ENCODE measurements at regions not wholly inside any gene's neighbourhood (a gene's known extent, or its start where the extent isn't known, plus 50 kb on each side); places are given as distances from the start of the nearest gene placed in this dataset.

- peaks cover 0 to 7% (median 0%) of the 10 kb centered on the region in 6 donors for H3K4me1 ChIP-seq
- intact Hi-C loops (cut with DNase I; ENCODE audit: low total_unique reads), result no loop called here
- TF ChIP-seq, protein P1, sequence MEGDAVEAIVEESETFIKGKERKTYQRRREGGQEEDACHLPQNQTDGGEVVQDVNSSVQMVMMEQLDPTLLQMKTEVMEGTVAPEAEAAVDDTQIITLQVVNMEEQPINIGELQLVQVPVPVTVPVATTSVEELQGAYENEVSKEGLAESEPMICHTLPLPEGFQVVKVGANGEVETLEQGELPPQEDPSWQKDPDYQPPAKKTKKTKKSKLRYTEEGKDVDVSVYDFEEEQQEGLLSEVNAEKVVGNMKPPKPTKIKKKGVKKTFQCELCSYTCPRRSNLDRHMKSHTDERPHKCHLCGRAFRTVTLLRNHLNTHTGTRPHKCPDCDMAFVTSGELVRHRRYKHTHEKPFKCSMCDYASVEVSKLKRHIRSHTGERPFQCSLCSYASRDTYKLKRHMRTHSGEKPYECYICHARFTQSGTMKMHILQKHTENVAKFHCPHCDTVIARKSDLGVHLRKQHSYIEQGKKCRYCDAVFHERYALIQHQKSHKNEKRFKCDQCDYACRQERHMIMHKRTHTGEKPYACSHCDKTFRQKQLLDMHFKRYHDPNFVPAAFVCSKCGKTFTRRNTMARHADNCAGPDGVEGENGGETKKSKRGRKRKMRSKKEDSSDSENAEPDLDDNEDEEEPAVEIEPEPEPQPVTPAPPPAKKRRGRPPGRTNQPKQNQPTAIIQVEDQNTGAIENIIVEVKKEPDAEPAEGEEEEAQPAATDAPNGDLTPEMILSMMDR (IDR thresholded peaks at IDR 0.05 in 8 of 11, conservative IDR thresholded peaks at IDR 0.05 in 3 of 11), result no peak
- TF ChIP-seq POLR2AphosphoS5 (IDR thresholded peaks at IDR 0.05) (no peak), POLR2A (IDR thresholded peaks at IDR 0.05) (no peak)
- H3K36me3 ChIP-seq, result no peaks in the 10 kb centered on the region
- H3K9me3 ChIP-seq, result no peaks in the 10 kb centered on the region
- no peak overlapping the region for H3K4me3 ChIP-seq
- H3K27me3 ChIP-seq (replicated peaks in 1 of 7), result peaks cover 0 to 26% (median 0%) of the 10 kb centered on the region in 7 donors
- no peak for DNase-seq
- H3K27ac ChIP-seq, result no peak overlapping the region
Observed at GRCh38 chr9:38133595-38133994, 64.6 kb upstream of the SHB start.

GRCh38 chr9:38132956-38133355 lies 63.9 kb upstream of the SHB start:
- Histone ChIP-seq H3K27me3 (replicated peaks in 1 of 7) (peaks cover 0 to 26% (median 0%) of the 10 kb centered on the region in 7 donors), H3K4me1 (peaks cover 0 to 2% (median 0%) of the 10 kb centered on the region in 6 donors), H3K9me3 (no peaks in the 10 kb centered on the region), H3K4me3 (no peak overlapping the region), H3K36me3 (no peaks in the 10 kb centered on the region), H3K27ac (no peak overlapping the region)
- TF ChIP-seq POLR2A (IDR thresholded peaks at IDR 0.05) (no peak), POLR2AphosphoS5 (IDR thresholded peaks at IDR 0.05) (no peak)
- TF ChIP-seq, protein P1 (IDR thresholded peaks at IDR 0.05 in 8 of 11, conservative IDR thresholded peaks at IDR 0.05 in 3 of 11), result no peak
- peak; percentile 6 for DNase-seq
- intact Hi-C loops (cut with DNase I; ENCODE audit: low total_unique reads), result no loop called here
- 92 to 95% (median 93%) methylated on average over 5 of the region's 5 CpGs for WGBS, 5 donors

DNA sequence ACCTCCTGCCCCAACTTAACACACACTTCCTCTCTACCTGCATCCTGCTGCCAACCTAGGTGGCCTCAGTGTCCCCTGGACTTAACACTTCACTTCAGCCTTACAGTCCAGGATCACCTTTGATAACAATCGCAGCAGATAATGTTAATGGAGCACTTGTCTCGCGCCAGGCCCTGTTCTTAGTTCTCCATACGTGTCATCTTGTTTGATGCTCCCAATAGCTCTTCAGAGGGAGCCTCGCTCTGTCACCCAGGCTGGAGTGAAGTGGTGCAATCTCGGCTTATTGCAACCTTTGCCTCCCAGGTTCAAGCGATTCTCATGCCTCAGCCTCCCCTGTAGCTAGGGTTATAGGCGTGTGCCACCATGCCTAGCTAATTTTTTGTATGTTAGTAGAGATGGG lies 62.7 kb upstream of the SHB start:
- H3K9me3 ChIP-seq, result no peaks in the 10 kb centered on the region
- 79 to 91% (median 86%) methylated on average over 8 of the region's 8 CpGs for WGBS, 5 donors

GRCh38 chr9:38130724-38131123 lies 61.7 kb upstream of the SHB start:
- intact Hi-C loops (cut with DNase I; ENCODE audit: low total_unique reads), result no loop called here
- H3K36me3 ChIP-seq, result no peaks in the 10 kb centered on the region
- H3K9me3 ChIP-seq, result no peaks in the 10 kb centered on the region
- 83 to 94% (median 88%) methylated on average over 5 of the region's 5 CpGs for WGBS, 5 donors
- peaks cover 0 to 12% (median 0%) of the 10 kb centered on the region in 7 donors for H3K27me3 ChIP-seq (replicated peaks in 1 of 7)
- TF ChIP-seq, protein P1 (IDR thresholded peaks at IDR 0.05 in 8 of 11, conservative IDR thresholded peaks at IDR 0.05 in 3 of 11), result no peak
- TF ChIP-seq POLR2A (IDR thresholded peaks at IDR 0.05) (no peak), POLR2AphosphoS5 (IDR thresholded peaks at IDR 0.05) (no peak)
- H3K4me1 ChIP-seq, result no peaks in the 10 kb centered on the region
- H3K27ac ChIP-seq, result no peak overlapping the region
- no peak for DNase-seq
- no peak overlapping the region for H3K4me3 ChIP-seq

More for the DNA sequence above, 62.7 kb upstream of the SHB start:
- Histone ChIP-seq H3K36me3 (no peaks in the 10 kb centered on the region), H3K4me3 (no peak overlapping the region), H3K27ac (no peak overlapping the region), H3K27me3 (replicated peaks in 1 of 7) (peaks cover 0 to 21% (median 0%) of the 10 kb centered on the region in 7 donors), H3K4me1 (no peaks in the 10 kb centered on the region)
- intact Hi-C loops (cut with DNase I; ENCODE audit: low total_unique reads), result no loop called here
- TF ChIP-seq, protein P1 (IDR thresholded peaks at IDR 0.05 in 8 of 11, conservative IDR thresholded peaks at IDR 0.05 in 3 of 11), result no peak
- TF ChIP-seq POLR2AphosphoS5 (IDR thresholded peaks at IDR 0.05) (no peak), POLR2A (IDR thresholded peaks at IDR 0.05) (no peak)
- DNase-seq, result no peak

All from spleen (tissue), 11 donors.